Mesenchymal stem cell (in vitro differentiated cells and primary cell): ENCODE measurements at regions not wholly inside any gene's neighbourhood (a gene's known extent, or its start where the extent isn't known, plus 50 kb on each side); places are given as distances from the start of the nearest gene placed in this dataset.

Experiments used
- DNase-seq: peaks from one replicate; pipeline ENCODE4 v3.0.0-alpha.2; 2013
- H2AFZ ChIP-seq: one replicate; pipeline ENCODE4 v1.6.1; 2013; ENCODE audit warnings: low read depth, mild to moderate bottlenecking, control low read depth, inconsistent platforms, low read length, moderate library complexity
- H2AK5ac ChIP-seq: 2 replicates; pipeline ENCODE4 v1.6.1; 2013; ENCODE audit warnings: low read length, moderate library complexity, mild to moderate bottlenecking, inconsistent platforms; ENCODE audit not compliant: severe bottlenecking
- H2BK120ac ChIP-seq: one replicate; pipeline ENCODE4 v1.6.1; 2013; ENCODE audit warnings: low read depth, mild to moderate bottlenecking, inconsistent platforms, low read length, moderate library complexity
- H2BK12ac ChIP-seq, 2 experiments: one replicate each; pipeline ENCODE4 v1.6.1; 2013; ENCODE audit warnings: inconsistent platforms in 2 of 2, low read length in 2 of 2, mild to moderate bottlenecking in 2 of 2, moderate library complexity in 2 of 2, control low read depth in 1 of 2
- H2BK15ac ChIP-seq: one replicate; pipeline ENCODE4 v1.6.1; 2013; ENCODE audit warnings: mild to moderate bottlenecking, low read depth, inconsistent platforms; ENCODE audit not compliant: poor library complexity, severe bottlenecking
- H2BK5ac ChIP-seq: 2 replicates; pipeline ENCODE4 v1.6.1; 2013; ENCODE audit warnings: low read depth, mild to moderate bottlenecking, low read length, control low read depth, inconsistent platforms; ENCODE audit not compliant: poor library complexity, severe bottlenecking
- H3K14ac ChIP-seq, 2 experiments: one replicate each; pipeline ENCODE4 v1.6.1; 2013; ENCODE audit warnings: inconsistent platforms in 2 of 2, low read length in 2 of 2, control low read depth in 1 of 2, mild to moderate bottlenecking in 1 of 2, moderate library complexity in 1 of 2
- H3K18ac ChIP-seq, 2 experiments: one replicate each; pipeline ENCODE4 v1.6.1; 2013; ENCODE audit warnings: inconsistent platforms in 2 of 2, low read length in 2 of 2, control low read depth in 1 of 2, low read depth in 1 of 2, mild to moderate bottlenecking in 1 of 2
- H3K23ac ChIP-seq, 2 experiments: one replicate each; pipeline ENCODE4 v1.6.1; 2013; ENCODE audit warnings: inconsistent platforms in 2 of 2, low read length in 2 of 2, mild to moderate bottlenecking in 2 of 2, moderate library complexity in 2 of 2, control low read depth in 1 of 2
- H3K27ac ChIP-seq: 2 replicates; pipeline ENCODE4 v1.5.1; 2013; ENCODE audit warnings: mild to moderate bottlenecking, moderate library complexity, low read length, control low read depth, inconsistent platforms; ENCODE audit not compliant: poor library complexity, severe bottlenecking
- H3K27me3 ChIP-seq, 2 experiments: 2 replicates each; pipeline versions ENCODE4 v1.6.1 to v1.7.0; 2013; ENCODE audit warnings: low read length in 2 of 2, mild to moderate bottlenecking in 2 of 2, moderate library complexity in 2 of 2, control low read depth in 1 of 2, inconsistent platforms in 1 of 2; ENCODE audit not compliant: control insufficient read depth in 1 of 2, insufficient read depth in 1 of 2
- H3K36me3 ChIP-seq, 2 experiments: 2 replicates each; pipeline versions ENCODE4 v1.6.1 to v1.7.0; 2013; ENCODE audit warnings: low read length in 2 of 2, control low read depth in 1 of 2, inconsistent platforms in 1 of 2, low read depth in 1 of 2, mild to moderate bottlenecking in 1 of 2; ENCODE audit not compliant: insufficient read depth in 2 of 2, control insufficient read depth in 1 of 2
- H3K4ac ChIP-seq, 2 experiments: one replicate each; pipeline ENCODE4 v1.6.1; 2013; ENCODE audit warnings: inconsistent platforms in 2 of 2, low read length in 2 of 2, mild to moderate bottlenecking in 2 of 2, moderate library complexity in 2 of 2, control low read depth in 1 of 2, low read depth in 1 of 2
- H3K4me1 ChIP-seq: 2 replicates; pipeline ENCODE4 v1.6.1; 2013; ENCODE audit warnings: low read depth, low read length, control low read depth; ENCODE audit not compliant: control insufficient read depth, insufficient read depth
- H3K4me2 ChIP-seq: 2 replicates; pipeline ENCODE4 v1.6.1; 2013; ENCODE audit warnings: low read length, mild to moderate bottlenecking, inconsistent platforms; ENCODE audit not compliant: poor library complexity, severe bottlenecking
- H3K4me3 ChIP-seq, 2 experiments: 2 replicates each; pipeline versions ENCODE4 v1.5.1 to v1.7.0; 2013; ENCODE audit warnings: low read length in 2 of 2, mild to moderate bottlenecking in 2 of 2, control low read depth in 1 of 2, low read depth in 1 of 2; ENCODE audit not compliant: insufficient read depth in 1 of 2
- H3K79me1 ChIP-seq: replicated peaks from 2 replicates; pipeline ENCODE4 v1.6.1; 2013; ENCODE audit warnings: mild to moderate bottlenecking, control low read depth, low read length, inconsistent platforms; ENCODE audit not compliant: poor library complexity, severe bottlenecking
- H3K9ac ChIP-seq: 2 replicates; pipeline ENCODE4 v1.7.0; 2013; ENCODE audit warnings: mild to moderate bottlenecking, low read length, moderate library complexity
- H3K9me3 ChIP-seq: 2 replicates; pipeline ENCODE4 v1.7.0; 2013; ENCODE audit warnings: mild to moderate bottlenecking, low read length; ENCODE audit not compliant: control insufficient read depth
- H4K8ac ChIP-seq: one replicate; pipeline ENCODE4 v1.6.1; 2013; ENCODE audit warnings: inconsistent platforms, mild to moderate bottlenecking, low read length, moderate library complexity
- H4K91ac ChIP-seq: one replicate; pipeline ENCODE4 v1.6.1; 2013; ENCODE audit warnings: mild to moderate bottlenecking, low read length, inconsistent platforms
- WGBS: methylation state at CpG from one replicate; pipeline ENCODE4 v1.1.7; 2013; ENCODE audit warnings: mixed read lengths; 5-methylcytosine and 5-hydroxymethylcytosine counted together

GRCh38 chr20:60553095-60553494 lies 594.9 kb downstream of the CDH26 start:
- no peak overlapping the region for H3K18ac ChIP-seq
- no peak overlapping the region for H2BK12ac ChIP-seq
- H3K36me3 ChIP-seq = no peaks in the 10 kb centered on the region
- H3K4ac ChIP-seq = no peak overlapping the region
- H2BK5ac ChIP-seq = no peak overlapping the region
- 66% methylated on average over 3 of the region's 5 CpGs for WGBS
- no peak overlapping the region for H4K91ac ChIP-seq
- no peaks in the 10 kb centered on the region for H3K27me3 ChIP-seq
- H2BK15ac ChIP-seq = no peak overlapping the region
- H3K4me2 ChIP-seq = no peak overlapping the region
- H3K14ac ChIP-seq = no peak overlapping the region
- H3K23ac ChIP-seq = no peak overlapping the region
- H3K27ac ChIP-seq = no peak overlapping the region
- H3K9ac ChIP-seq = no peak overlapping the region
- H3K9me3 ChIP-seq = peaks cover 4% of the 10 kb centered on the region
- no peak for DNase-seq
- H4K8ac ChIP-seq = no peak overlapping the region
- H3K4me3 ChIP-seq = no peak overlapping the region
- H3K4me1 ChIP-seq = no peaks in the 10 kb centered on the region
- H2AK5ac ChIP-seq = no peak overlapping the region
- no peak overlapping the region for H2AFZ ChIP-seq
- no peaks in the 10 kb centered on the region for H3K79me1 ChIP-seq
- no peak overlapping the region for H2BK120ac ChIP-seq

- Histone ChIP-seq H2BK120ac (no peak overlapping the region), H4K91ac (no peak overlapping the region)
These were observed 600.3 kb downstream of the CDH26 start for GRCh38 chr20:60558486-60558885.

GRCh38 chr20:60559462-60559861 lies 601.2 kb downstream of the CDH26 start:
- H2BK15ac ChIP-seq = no peak overlapping the region
- no peak overlapping the region for H4K91ac ChIP-seq
- H3K4me1 ChIP-seq = no peaks in the 10 kb centered on the region
- H3K9me3 ChIP-seq = no peaks in the 10 kb centered on the region
- H3K18ac ChIP-seq = no peak overlapping the region
- no peak for DNase-seq
- WGBS = 33% methylated on average over 7 of the region's 7 CpGs
- no peak overlapping the region for H3K14ac ChIP-seq
- no peak overlapping the region for H3K4me3 ChIP-seq
- no peak overlapping the region for H2AFZ ChIP-seq
- no peak overlapping the region for H2BK12ac ChIP-seq
- no peaks in the 10 kb centered on the region for H3K79me1 ChIP-seq
- H3K4me2 ChIP-seq = no peak overlapping the region
- H3K4ac ChIP-seq = no peak overlapping the region
- no peak overlapping the region for H2AK5ac ChIP-seq
- no peak overlapping the region for H2BK5ac ChIP-seq
- H3K27ac ChIP-seq = no peak overlapping the region
- H3K36me3 ChIP-seq = no peaks in the 10 kb centered on the region
- H4K8ac ChIP-seq = no peak overlapping the region
- no peak overlapping the region for H3K9ac ChIP-seq
- no peak overlapping the region for H2BK120ac ChIP-seq
- H3K27me3 ChIP-seq = no peaks in the 10 kb centered on the region
- H3K23ac ChIP-seq = no peak overlapping the region

More at GRCh38 chr20:60558486-60558885, 600.3 kb downstream of the CDH26 start:
- no peak overlapping the region for H3K27ac ChIP-seq
- no peaks in the 10 kb centered on the region for H3K4me1 ChIP-seq
- H2AK5ac ChIP-seq = no peak overlapping the region
- no peak overlapping the region for H3K23ac ChIP-seq
- H2BK5ac ChIP-seq = no peak overlapping the region
- H3K4me2 ChIP-seq = no peak overlapping the region
- no peaks in the 10 kb centered on the region for H3K36me3 ChIP-seq
- H3K27me3 ChIP-seq = no peaks in the 10 kb centered on the region
- H3K4me3 ChIP-seq = no peak overlapping the region
- no peak overlapping the region for H2BK15ac ChIP-seq
- H3K18ac ChIP-seq = no peak overlapping the region
- no peak overlapping the region for H2AFZ ChIP-seq
- H3K9ac ChIP-seq = no peak overlapping the region
- peaks cover 4% of the 10 kb centered on the region for H3K9me3 ChIP-seq
- DNase-seq = no peak
- H2BK12ac ChIP-seq = no peak overlapping the region
- no peaks in the 10 kb centered on the region for H3K79me1 ChIP-seq
- WGBS = 68% methylated on average over 3 of the region's 3 CpGs
- H4K8ac ChIP-seq = no peak overlapping the region
- no peak overlapping the region for H3K14ac ChIP-seq
- no peak overlapping the region for H3K4ac ChIP-seq

GRCh38 chr20:60561052-60561451 lies 602.8 kb downstream of the CDH26 start:
- Histone ChIP-seq H2BK15ac (no peak overlapping the region), H3K4me2 (no peak overlapping the region), H3K4me1 (no peaks in the 10 kb centered on the region), H3K9me3 (no peaks in the 10 kb centered on the region), H3K14ac (no peak overlapping the region), H3K23ac (no peak overlapping the region), H4K91ac (no peak overlapping the region), H2BK5ac (no peak overlapping the region), H4K8ac (no peak overlapping the region), H3K27me3 (no peaks in the 10 kb centered on the region), H3K4ac (no peak overlapping the region), H3K27ac (no peak overlapping the region), H2AFZ (no peak overlapping the region), H3K9ac (no peak overlapping the region), H2BK12ac (no peak overlapping the region), H3K79me1 (no peaks in the 10 kb centered on the region), H2AK5ac (no peak overlapping the region), H3K36me3 (no peaks in the 10 kb centered on the region), H3K18ac (no peak overlapping the region), H3K4me3 (no peak overlapping the region), H2BK120ac (no peak overlapping the region)
- 51% methylated on average over 3 of the region's 3 CpGs for WGBS
- no peak for DNase-seq
